ENCODE measurements at regions not wholly inside any gene's neighbourhood (a gene's known extent, or its start where the extent isn't known, plus 50 kb on each side); places are given as distances from the start of the nearest gene placed in this dataset.

GRCh38 chr1:79787631-79788030 is 781.1 kb upstream of the ADGRL4 start:
- H3K4me1 ChIP-seq (ENCODE audit: insufficient read depth, low read length, severe bottlenecking), result peaks cover 27% of the 10 kb centered on the region
- TF ChIP-seq EZH2 (IDR thresholded peaks at IDR 0.05; ENCODE audit: borderline replicate concordance, low read length), result no peak
- TF ChIP-seq CTCF (IDR thresholded peaks at IDR 0.05; ENCODE audit: low read length), result no peak
- H3K9me3 ChIP-seq (ENCODE audit: low read length), result no peaks in the 10 kb centered on the region
- no peaks in the 10 kb centered on the region for H3F3A ChIP-seq (ENCODE audit: insufficient read depth, low read length)
- no peaks in the 10 kb centered on the region for H3K79me2 ChIP-seq (ENCODE audit: insufficient read depth, low read length)
- H3K27me3 ChIP-seq (ENCODE audit: insufficient read depth, low read length), result no peaks in the 10 kb centered on the region
- no peak overlapping the region for H3K4me3 ChIP-seq (ENCODE audit: low read depth, low read length, poor library complexity, severe bottlenecking)
- H4K20me1 ChIP-seq (ENCODE audit: insufficient read depth, low read length), result no peaks in the 10 kb centered on the region
- H2AFZ ChIP-seq (ENCODE audit: low read length), result no peak overlapping the region
- H3K4me2 ChIP-seq (ENCODE audit: low read length), result 0 out of 2 replicates have a peak overlapping the region, but pooled peaks have one; percentile 31
- no peaks in the 10 kb centered on the region for H3K36me3 ChIP-seq (ENCODE audit: insufficient read depth, low read length)
- H3K9ac ChIP-seq (ENCODE audit: low read length), result no peak overlapping the region
- no peak overlapping the region for H3K27ac ChIP-seq (ENCODE audit: low read depth, low read length, poor library complexity, severe bottlenecking)
- H3K9me2 ChIP-seq (ENCODE audit: low read depth, low read length), result no peaks in the 10 kb centered on the region

- H3K4me3 ChIP-seq (ENCODE audit: low read depth, low read length, poor library complexity, severe bottlenecking), result no peak overlapping the region
- H3K4me2 ChIP-seq (ENCODE audit: low read length), result no peak overlapping the region
- H3K9me3 ChIP-seq (ENCODE audit: low read length), result no peaks in the 10 kb centered on the region
- no peaks in the 10 kb centered on the region for H3K9me2 ChIP-seq (ENCODE audit: low read depth, low read length)
- H3K27ac ChIP-seq (ENCODE audit: low read depth, low read length, poor library complexity, severe bottlenecking), result no peak overlapping the region
- no peaks in the 10 kb centered on the region for H4K20me1 ChIP-seq (ENCODE audit: insufficient read depth, low read length)
- no peaks in the 10 kb centered on the region for H3K27me3 ChIP-seq (ENCODE audit: insufficient read depth, low read length)
- H2AFZ ChIP-seq (ENCODE audit: low read length), result peak overlapping the region; percentile 65; the same call in 1 of the 2 replicates
- TF ChIP-seq EZH2 (IDR thresholded peaks at IDR 0.05; ENCODE audit: borderline replicate concordance, low read length), result no peak
- no peak for TF ChIP-seq CTCF (IDR thresholded peaks at IDR 0.05; ENCODE audit: low read length)
- H3K4me1 ChIP-seq (ENCODE audit: insufficient read depth, low read length, severe bottlenecking), result peaks cover 19% of the 10 kb centered on the region
- H3F3A ChIP-seq (ENCODE audit: insufficient read depth, low read length), result no peaks in the 10 kb centered on the region
- no peak overlapping the region for H3K9ac ChIP-seq (ENCODE audit: low read length)
- H3K79me2 ChIP-seq (ENCODE audit: insufficient read depth, low read length), result no peaks in the 10 kb centered on the region
- H3K36me3 ChIP-seq (ENCODE audit: insufficient read depth, low read length), result no peaks in the 10 kb centered on the region
These were observed 779.4 kb upstream of the ADGRL4 start for GRCh38 chr1:79785964-79786363.

GRCh38 chr1:79785561-79785960 is 779.0 kb upstream of the ADGRL4 start:
- H3F3A ChIP-seq (ENCODE audit: insufficient read depth, low read length), result no peaks in the 10 kb centered on the region
- H3K9me2 ChIP-seq (ENCODE audit: low read depth, low read length), result no peaks in the 10 kb centered on the region
- no peaks in the 10 kb centered on the region for H4K20me1 ChIP-seq (ENCODE audit: insufficient read depth, low read length)
- no peaks in the 10 kb centered on the region for H3K27me3 ChIP-seq (ENCODE audit: insufficient read depth, low read length)
- no peaks in the 10 kb centered on the region for H3K9me3 ChIP-seq (ENCODE audit: low read length)
- no peak overlapping the region for H3K4me2 ChIP-seq (ENCODE audit: low read length)
- H2AFZ ChIP-seq (ENCODE audit: low read length), result peak overlapping the region; percentile 74; the same call in 1 of the 2 replicates
- TF ChIP-seq EZH2 (IDR thresholded peaks at IDR 0.05; ENCODE audit: borderline replicate concordance, low read length) (no peak), CTCF (IDR thresholded peaks at IDR 0.05; ENCODE audit: low read length) (no peak)
- no peaks in the 10 kb centered on the region for H3K79me2 ChIP-seq (ENCODE audit: insufficient read depth, low read length)
- H3K4me3 ChIP-seq (ENCODE audit: low read depth, low read length, poor library complexity, severe bottlenecking), result no peak overlapping the region
- no peak overlapping the region for H3K9ac ChIP-seq (ENCODE audit: low read length)
- H3K36me3 ChIP-seq (ENCODE audit: insufficient read depth, low read length), result no peaks in the 10 kb centered on the region
- no peak overlapping the region for H3K27ac ChIP-seq (ENCODE audit: low read depth, low read length, poor library complexity, severe bottlenecking)
- peaks cover 19% of the 10 kb centered on the region for H3K4me1 ChIP-seq (ENCODE audit: insufficient read depth, low read length, severe bottlenecking)
